Smooth muscle cell (in vitro differentiated cells): ENCODE measurements at regions not wholly inside any gene's neighbourhood (a gene's known extent, or its start where the extent isn't known, plus 50 kb on each side); places are given as distances from the start of the nearest gene placed in this dataset.

Source experiments
- DNase-seq: peaks from one replicate; lab custom pipeline; 2025; ENCODE audit not compliant: unreplicated experiment; lab: John Stamatoyannopoulos, UW
- H2AFZ ChIP-seq: fragments of 200-600 bp; sonication (generic); 2 replicates; pipeline ENCODE4 v1.6.0; 2016; ENCODE audit warnings: antibody characterized with exemption, low read depth, mild to moderate bottlenecking
- H3F3A ChIP-seq: fragments of 200-600 bp; sonication (generic); 2 replicates; pipeline ENCODE4 v1.6.0; 2017; ENCODE audit warnings: antibody characterized with exemption, low read depth
- H3K27ac ChIP-seq: fragments of 200-600 bp; sonication (generic); 2 replicates; pipeline ENCODE4 v1.5.1; 2016; ENCODE audit warnings: low read depth, mild to moderate bottlenecking
- H3K27me3 ChIP-seq: fragments of 200-600 bp; sonication (generic); 2 replicates; pipeline ENCODE4 v1.6.1; 2016; ENCODE audit warnings: low read depth, mild to moderate bottlenecking
- H3K36me3 ChIP-seq: fragments of 200-600 bp; sonication (generic); 2 replicates; pipeline ENCODE4 v1.5.1; 2016; ENCODE audit warnings: low read depth
- H3K4me1 ChIP-seq: fragments of 200-600 bp; sonication (generic); 2 replicates; pipeline ENCODE4 v1.5.1; 2016; ENCODE audit warnings: low read depth
- H3K4me2 ChIP-seq: fragments of 200-600 bp; sonication (generic); 2 replicates; pipeline ENCODE4 v1.6.0; 2016; ENCODE audit warnings: mild to moderate bottlenecking
- H3K4me3 ChIP-seq: fragments of 200-600 bp; sonication (generic); 2 replicates; pipeline ENCODE4 v1.5.1; 2016; ENCODE audit warnings: mild to moderate bottlenecking
- H3K79me2 ChIP-seq: fragments of 200-600 bp; sonication (generic); 2 replicates; pipeline ENCODE4 v1.6.0; 2016; ENCODE audit warnings: low read depth, mild to moderate bottlenecking
- H3K9ac ChIP-seq: fragments of 200-600 bp; sonication (generic); 2 replicates; pipeline ENCODE4 v1.6.0; 2016; ENCODE audit warnings: low read depth
- H3K9me3 ChIP-seq: fragments of 200-600 bp; sonication (generic); replicated peaks from 2 replicates; pipeline ENCODE4 v1.5.1; 2016; ENCODE audit warnings: low read depth
- H4K20me1 ChIP-seq: fragments of 200-600 bp; sonication (generic); 2 replicates; pipeline ENCODE4 v1.6.0; 2016; ENCODE audit warnings: low read depth
- CTCF ChIP-seq: fragments of 200-600 bp; sonication (generic); IDR thresholded peaks from 2 replicates; pipeline ENCODE4 v1.5.1; 2017; ENCODE audit warnings: borderline replicate concordance, mild to moderate bottlenecking, antibody characterized with exemption; ENCODE audit not compliant: insufficient read depth, poor library complexity, severe bottlenecking
- WGBS: methylation state at CpG from one replicate; pipeline ENCODE4 v1.1.7; 2016; ENCODE audit warnings: low lambda C conversion rate; 5-methylcytosine and 5-hydroxymethylcytosine counted together

- no peak overlapping the region for H3K4me3 ChIP-seq
- no peaks in the 10 kb centered on the region for H3K27me3 ChIP-seq
- H3K27ac ChIP-seq = no peak overlapping the region
- H3K4me1 ChIP-seq = peaks cover 11% of the 10 kb centered on the region
- no peaks in the 10 kb centered on the region for H4K20me1 ChIP-seq
- peak; percentile 76 for TF ChIP-seq CTCF
- no peak for DNase-seq
- H3K9ac ChIP-seq = no peak overlapping the region
- 46% methylated on average over 8 of the region's 8 CpGs for WGBS
- no peaks in the 10 kb centered on the region for H3K79me2 ChIP-seq
- H3K9me3 ChIP-seq = no peaks in the 10 kb centered on the region
- H3K36me3 ChIP-seq = no peaks in the 10 kb centered on the region
- no peak overlapping the region for H2AFZ ChIP-seq
- H3K4me2 ChIP-seq = no peak overlapping the region
- H3F3A ChIP-seq = peaks cover 19% of the 10 kb centered on the region
These were observed 71.2 kb upstream of the FOXK1 start for GRCh38 chr7:4610768-4611467.

DNA sequence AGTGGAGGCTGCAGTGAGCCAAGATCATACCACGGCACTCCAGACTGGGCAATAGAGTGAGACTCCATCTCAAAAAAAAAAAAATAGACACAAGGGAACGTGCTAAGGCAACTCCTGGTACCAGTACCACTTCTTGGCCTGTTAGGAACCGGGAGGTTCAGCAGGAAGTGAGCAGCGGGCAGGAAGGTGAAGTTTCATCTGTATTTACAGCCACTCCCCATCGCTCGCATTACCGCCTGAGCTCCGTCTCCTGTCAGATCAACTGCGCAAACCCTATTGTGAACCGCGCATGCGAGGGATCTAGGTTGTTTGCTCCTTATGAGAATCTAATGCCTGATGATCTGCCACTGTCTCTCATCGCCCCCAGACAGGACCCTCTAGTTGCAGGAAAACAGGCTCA is 69.9 kb upstream of the FOXK1 start:
- no peak for DNase-seq
- H3K4me1 ChIP-seq = peaks cover 11% of the 10 kb centered on the region
- no peak overlapping the region for H3K4me3 ChIP-seq
- no peak overlapping the region for H3K4me2 ChIP-seq
- H4K20me1 ChIP-seq = no peaks in the 10 kb centered on the region
- no peaks in the 10 kb centered on the region for H3K27me3 ChIP-seq
- 97% methylated on average over 13 of the region's 13 CpGs for WGBS
- no peak for TF ChIP-seq CTCF
- no peak overlapping the region for H3K9ac ChIP-seq
- H3K27ac ChIP-seq = no peak overlapping the region
- H3K79me2 ChIP-seq = no peaks in the 10 kb centered on the region
- H2AFZ ChIP-seq = no peak overlapping the region
- no peaks in the 10 kb centered on the region for H3K36me3 ChIP-seq
- H3K9me3 ChIP-seq = no peaks in the 10 kb centered on the region
- peaks cover 19% of the 10 kb centered on the region for H3F3A ChIP-seq

DNA sequence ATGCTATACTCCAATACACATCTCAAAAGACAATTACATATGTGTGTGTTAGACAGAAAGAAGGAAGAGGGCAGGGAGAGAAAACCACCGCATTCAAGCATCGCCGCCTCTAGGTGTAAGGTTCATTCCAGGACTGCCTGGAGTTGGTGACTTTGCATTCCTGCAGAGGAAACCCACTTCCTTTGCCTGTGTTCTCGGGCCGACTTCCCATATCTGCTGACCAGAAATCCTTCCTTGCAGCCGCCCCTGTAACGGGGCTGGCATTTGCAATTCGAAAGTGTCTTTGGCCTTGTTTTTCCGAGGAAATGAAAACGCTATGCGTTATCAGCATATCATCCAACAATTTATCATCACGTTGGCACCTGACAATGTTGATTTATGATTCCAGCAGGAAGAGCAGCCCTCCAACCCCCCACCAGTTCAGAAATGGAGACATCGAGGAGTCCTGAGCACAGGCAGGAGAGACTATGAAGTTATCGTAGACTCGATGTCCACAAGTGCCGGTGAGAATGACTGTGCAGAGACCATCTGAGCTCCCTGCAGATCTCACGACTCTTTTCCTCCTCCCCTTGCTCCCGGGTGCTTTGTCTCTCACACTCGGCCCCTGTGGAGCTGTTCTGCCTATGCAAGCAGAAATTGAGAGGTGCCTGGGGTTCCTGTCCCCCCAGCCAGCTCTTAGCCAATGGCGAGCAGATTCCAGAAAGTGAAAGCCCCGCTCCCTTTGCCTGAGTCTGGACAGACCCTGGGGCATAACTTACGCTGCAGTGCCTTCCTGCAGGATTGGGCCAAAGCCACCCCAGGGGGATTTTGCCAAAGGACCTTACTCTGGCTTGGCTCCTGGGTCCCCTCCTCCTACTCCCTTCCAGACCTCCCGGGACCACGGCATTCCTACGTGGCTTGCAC is 68.9 kb upstream of the FOXK1 start:
- 23% methylated on average over 25 of the region's 25 CpGs for WGBS
- TF ChIP-seq CTCF = no peak
- Histone ChIP-seq H2AFZ (peak overlapping the region; percentile 83), H3K9ac (peak overlapping the region; percentile 20), H3K4me1 (peaks cover 11% of the 10 kb centered on the region), H3K27me3 (no peaks in the 10 kb centered on the region), H3K4me2 (peak overlapping the region; percentile 82), H3F3A (peaks cover 19% of the 10 kb centered on the region), H3K4me3 (peak overlapping the region; percentile 15), H3K27ac (peak overlapping the region; percentile 82), H4K20me1 (no peaks in the 10 kb centered on the region), H3K9me3 (no peaks in the 10 kb centered on the region), H3K79me2 (no peaks in the 10 kb centered on the region), H3K36me3 (no peaks in the 10 kb centered on the region)
- DNase-seq = no peak
